IMR-90 (cell line): ENCODE measurements at regions not wholly inside any gene's neighbourhood (a gene's known extent, or its start where the extent isn't known, plus 50 kb on each side); places are given as distances from the start of the nearest gene placed in this dataset.

ENCODE experiments used
- ATAC-seq: fragments of 200-7000 bp; cut with Tn5 transposase; 2 replicates; pipeline ENCODE4 v1.9.1; 2020; ENCODE audit warnings: low read depth, mild to moderate bottlenecking, moderate library complexity
- BruUV-seq: library from RNA; stranded (reverse); fragments of 400-500 nt; replicated peaks from 2 replicates; lab custom pipeline; 2021; lab: Mats Ljungman, UMichigan
- CTCF ChIA-PET: fragments of 300-600 bp; formaldehyde crosslinking; extraction: SDS; loops from one replicate; lab custom pipeline; 2021; ENCODE audit warnings: antibody characterized with exemption; lab: Yijun Ruan, JAX
- POLR2A ChIA-PET: fragments of 300-600 bp; sonication (Branson Sonifier 250); formaldehyde crosslinking; loops from one replicate; lab custom pipeline; 2022; ENCODE audit warnings: antibody characterized with exemption; ENCODE audit not compliant: unreplicated experiment; lab: Charles Lee
- DNase-seq: peaks from one replicate; pipeline ENCODE4 v3.0.0; 2013
- H2AFZ ChIP-seq: replicated peaks from 2 replicates; pipeline ENCODE3; 2013; ENCODE audit warnings: low read length, mild to moderate bottlenecking; ENCODE audit not compliant: poor library complexity
- H2AK5ac ChIP-seq: 2 replicates; pipeline ENCODE4 v1.6.1; 2013; ENCODE audit warnings: low read depth, low read length, inconsistent platforms
- H2AK9ac ChIP-seq: replicated peaks from 2 replicates; pipeline ENCODE3; 2013; ENCODE audit warnings: mild to moderate bottlenecking, low read depth, low read length, moderate library complexity; ENCODE audit not compliant: poor library complexity
- H2BK120ac ChIP-seq: 2 replicates; pipeline ENCODE4 v1.6.1; 2013; ENCODE audit warnings: low read depth, low read length, inconsistent platforms
- H2BK15ac ChIP-seq: 3 replicates; pipeline ENCODE4 v1.6.1; 2013; ENCODE audit warnings: low read depth, low read length, inconsistent platforms
- H2BK20ac ChIP-seq: 2 replicates; pipeline ENCODE4 v1.6.1; 2013; ENCODE audit warnings: low read depth, mild to moderate bottlenecking, inconsistent platforms, low read length, moderate library complexity
- H2BK5ac ChIP-seq: 2 replicates; pipeline ENCODE4 v1.6.1; 2013; ENCODE audit warnings: mild to moderate bottlenecking, low read depth, low read length, inconsistent platforms; ENCODE audit not compliant: poor library complexity, severe bottlenecking
- H3K14ac ChIP-seq: replicated peaks from 2 replicates; pipeline ENCODE4 v1.6.1; 2013; ENCODE audit warnings: low read depth, low read length, inconsistent platforms
- H3K18ac ChIP-seq: 2 replicates; pipeline ENCODE4 v1.6.1; 2013; ENCODE audit warnings: low read depth, low read length, control low read depth
- H3K23ac ChIP-seq: 2 replicates; pipeline ENCODE4 v1.6.1; 2013; ENCODE audit warnings: low read depth, low read length, inconsistent platforms
- H3K27ac ChIP-seq: 2 replicates; pipeline ENCODE4 v1.5.1; 2013; ENCODE audit warnings: mild to moderate bottlenecking, control low read depth, low read length; ENCODE audit not compliant: insufficient read depth
- H3K27me3 ChIP-seq: 2 replicates; pipeline ENCODE4 v1.6.1; 2013; ENCODE audit warnings: low read length; ENCODE audit not compliant: control insufficient read depth, insufficient read depth
- H3K36me3 ChIP-seq: 2 replicates; pipeline ENCODE4 v1.6.1; 2013; ENCODE audit warnings: low read length, mixed read lengths; ENCODE audit not compliant: control insufficient read depth, insufficient read depth
- H3K4ac ChIP-seq: 2 replicates; pipeline ENCODE4 v1.6.1; 2013; ENCODE audit warnings: low read depth, low read length, inconsistent platforms
- H3K4me1 ChIP-seq: 2 replicates; pipeline ENCODE4 v1.6.1; 2013; ENCODE audit warnings: low read length, mixed read lengths; ENCODE audit not compliant: control insufficient read depth, insufficient read depth
- H3K4me2 ChIP-seq: 2 replicates; pipeline ENCODE4 v1.6.1; 2013; ENCODE audit warnings: low read depth, mild to moderate bottlenecking, control low read depth, low read length, moderate library complexity
- H3K4me3 ChIP-seq: 2 replicates; pipeline ENCODE4 v1.5.1; 2013; ENCODE audit warnings: low read depth, mild to moderate bottlenecking, control low read depth, low read length, moderate library complexity; ENCODE audit not compliant: insufficient read depth
- H3K56ac ChIP-seq: 2 replicates; pipeline ENCODE4 v1.6.1; 2013; ENCODE audit warnings: low read length, inconsistent platforms; ENCODE audit not compliant: insufficient read depth; ENCODE audit errors: extremely low read depth
- H3K79me1 ChIP-seq, 2 experiments: 2 replicates each; pipeline ENCODE4 v1.6.1; 2013; ENCODE audit warnings: low read length in 2 of 2, inconsistent platforms in 1 of 2, low read depth in 1 of 2
- H3K9ac ChIP-seq: 2 replicates; pipeline ENCODE4 v1.6.1; 2013; ENCODE audit warnings: low read depth, low read length, control low read depth
- H3K9me1 ChIP-seq: 2 replicates; pipeline ENCODE4 v1.6.1; 2013; ENCODE audit warnings: low read length, inconsistent platforms; ENCODE audit not compliant: insufficient read depth
- H3K9me3 ChIP-seq: 2 replicates; pipeline ENCODE4 v1.6.1; 2013; ENCODE audit warnings: low read length; ENCODE audit not compliant: control insufficient read depth, insufficient read depth
- H4K20me1 ChIP-seq: 2 replicates; pipeline ENCODE4 v1.6.1; 2013; ENCODE audit warnings: low read length, inconsistent platforms; ENCODE audit not compliant: insufficient read depth
- H4K5ac ChIP-seq: 2 replicates; pipeline ENCODE4 v1.6.1; 2013; ENCODE audit warnings: mild to moderate bottlenecking, low read depth, low read length, control low read depth
- H4K8ac ChIP-seq, 2 experiments: 2 replicates each; pipeline ENCODE4 v1.6.1; 2013; ENCODE audit warnings: low read depth in 2 of 2, low read length in 2 of 2, control low read depth in 1 of 2, inconsistent platforms in 1 of 2
- H4K91ac ChIP-seq: 2 replicates; pipeline ENCODE4 v1.6.1; 2013; ENCODE audit warnings: low read depth, low read length, inconsistent platforms; ENCODE audit not compliant: insufficient read depth
- BHLHE40 ChIP-seq: fragments of 150-350 bp; IDR thresholded peaks from 2 replicates; pipeline ENCODE4 v1.6.1; 2016; ENCODE audit warnings: mild to moderate bottlenecking, low read depth, low read length
- CHD1 ChIP-seq: IDR thresholded peaks from 2 replicates; pipeline ENCODE4 v1.6.1; 2012; ENCODE audit warnings: low read depth, low read length, improper control_type of control experiment
- MAFK ChIP-seq: IDR thresholded peaks from 2 replicates; pipeline ENCODE4 v1.6.1; 2012; ENCODE audit warnings: low read depth, low read length, improper control_type of control experiment
- MXI1 ChIP-seq: IDR thresholded peaks from 2 replicates; pipeline ENCODE4 v1.6.1; 2012; ENCODE audit warnings: low read depth, mild to moderate bottlenecking, low read length, moderate library complexity, borderline replicate concordance
- NFE2L2 ChIP-seq: fragments of 150-350 bp; IDR thresholded peaks from 2 replicates; pipeline ENCODE4 v1.6.1; 2016; ENCODE audit warnings: low read depth, mild to moderate bottlenecking, low read length
- RAD21 ChIP-seq: IDR thresholded peaks from 2 replicates; pipeline ENCODE4 v1.6.1; 2012; ENCODE audit warnings: low read length, improper control_type of control experiment
- SMC3 ChIP-seq: fragments of 150-350 bp; IDR thresholded peaks from 2 replicates; pipeline ENCODE4 v1.6.1; 2016; ENCODE audit warnings: low read depth, mild to moderate bottlenecking, antibody characterized with exemption, low read length, moderate library complexity
- WGBS, 2 experiments: methylation state at CpG; one replicate each; pipeline versions ENCODE4 v1.1.5 to v1.1.7; 2013; ENCODE audit warnings: missing lambda C conversion rate in 2 of 2; ENCODE audit not compliant: insufficient read length in 1 of 2; ENCODE audit errors: extremely low coverage in 2 of 2; 5-methylcytosine and 5-hydroxymethylcytosine counted together
- dilution Hi-C: fragments of 300-500 bp; cut with HindIII; formaldehyde crosslinking; loops from one replicate; pipeline ENCODE4 v1.14.3; 2018; ENCODE audit warnings: low sequenced_read_pairs; ENCODE audit not compliant: unreplicated experiment
- in situ Hi-C: fragments of 300-500 bp; cut with MboI; formaldehyde crosslinking; loops from 3 replicates; pipeline ENCODE4 v1.14.3; 2019; ENCODE audit warnings: low sequenced_read_pairs, inconsistent platforms, mixed read lengths
- intact Hi-C: fragments of 100-400 bp; cut with micrococcal nuclease; formaldehyde crosslinking; loops from 2 replicates; pipeline ENCODE4 v1.10.0; 2022
- TF ChIP-seq, protein P1 (sequence below): conservative IDR thresholded peaks from 2 replicates; pipeline ENCODE4 v1.5.1; 2012; ENCODE audit warnings: mild to moderate bottlenecking, low read depth, low read length, improper control_type of control experiment

GRCh38 chr6:15775741-15776140 is 112.9 kb upstream of the DTNBP1 start:
- BruUV-seq = no TSS peak
- Histone ChIP-seq H2AFZ (no peak overlapping the region), H2BK120ac (no peak overlapping the region), H3K9me1 (no peaks in the 10 kb centered on the region), H3K56ac (no peak overlapping the region), H3K23ac (no peak overlapping the region), H2BK5ac (no peak overlapping the region), H4K5ac (no peak overlapping the region), H2BK15ac (no peak overlapping the region), H3K18ac (no peak overlapping the region), H3K4me1 (no peaks in the 10 kb centered on the region), H3K79me1 (no peaks in the 10 kb centered on the region), H4K91ac (no peak overlapping the region), H2BK20ac (no peak overlapping the region), H3K36me3 (no peaks in the 10 kb centered on the region), H3K14ac (no peak overlapping the region), H3K4me3 (no peak overlapping the region), H2AK5ac (no peak overlapping the region), H3K9me3 (no peaks in the 10 kb centered on the region), H4K8ac (no peak overlapping the region), H3K4me2 (no peak overlapping the region), H2AK9ac (no peak overlapping the region), H4K20me1 (no peaks in the 10 kb centered on the region), H3K27me3 (peaks cover 17% of the 10 kb centered on the region), H3K9ac (no peak overlapping the region), H3K4ac (no peak overlapping the region), H3K27ac (no peak overlapping the region)
- dilution Hi-C loops (no loop called here), intact Hi-C loops (no loop called here), in situ Hi-C loops (no loop called here)
- WGBS, 2 experiments = no CpG with 5 or more reads among the region's 5 CpGs
- no peak for TF ChIP-seq MAFK
- TF ChIP-seq BHLHE40 = no peak
- TF ChIP-seq, protein P1, sequence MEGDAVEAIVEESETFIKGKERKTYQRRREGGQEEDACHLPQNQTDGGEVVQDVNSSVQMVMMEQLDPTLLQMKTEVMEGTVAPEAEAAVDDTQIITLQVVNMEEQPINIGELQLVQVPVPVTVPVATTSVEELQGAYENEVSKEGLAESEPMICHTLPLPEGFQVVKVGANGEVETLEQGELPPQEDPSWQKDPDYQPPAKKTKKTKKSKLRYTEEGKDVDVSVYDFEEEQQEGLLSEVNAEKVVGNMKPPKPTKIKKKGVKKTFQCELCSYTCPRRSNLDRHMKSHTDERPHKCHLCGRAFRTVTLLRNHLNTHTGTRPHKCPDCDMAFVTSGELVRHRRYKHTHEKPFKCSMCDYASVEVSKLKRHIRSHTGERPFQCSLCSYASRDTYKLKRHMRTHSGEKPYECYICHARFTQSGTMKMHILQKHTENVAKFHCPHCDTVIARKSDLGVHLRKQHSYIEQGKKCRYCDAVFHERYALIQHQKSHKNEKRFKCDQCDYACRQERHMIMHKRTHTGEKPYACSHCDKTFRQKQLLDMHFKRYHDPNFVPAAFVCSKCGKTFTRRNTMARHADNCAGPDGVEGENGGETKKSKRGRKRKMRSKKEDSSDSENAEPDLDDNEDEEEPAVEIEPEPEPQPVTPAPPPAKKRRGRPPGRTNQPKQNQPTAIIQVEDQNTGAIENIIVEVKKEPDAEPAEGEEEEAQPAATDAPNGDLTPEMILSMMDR = no peak
- no peak for TF ChIP-seq CHD1
- no peak for TF ChIP-seq SMC3
- no peak for TF ChIP-seq NFE2L2
- TF ChIP-seq MXI1 = no peak
- no peak for TF ChIP-seq RAD21
- POLR2A ChIA-PET = no interaction called here
- CTCF ChIA-PET = no interaction called here
- ATAC-seq (no peak), DNase-seq (no peak)
